ENCODE measurements at regions not wholly inside any gene's neighbourhood (a gene's known extent, or its start where the extent isn't known, plus 50 kb on each side); places are given as distances from the start of the nearest gene placed in this dataset.

DNA sequence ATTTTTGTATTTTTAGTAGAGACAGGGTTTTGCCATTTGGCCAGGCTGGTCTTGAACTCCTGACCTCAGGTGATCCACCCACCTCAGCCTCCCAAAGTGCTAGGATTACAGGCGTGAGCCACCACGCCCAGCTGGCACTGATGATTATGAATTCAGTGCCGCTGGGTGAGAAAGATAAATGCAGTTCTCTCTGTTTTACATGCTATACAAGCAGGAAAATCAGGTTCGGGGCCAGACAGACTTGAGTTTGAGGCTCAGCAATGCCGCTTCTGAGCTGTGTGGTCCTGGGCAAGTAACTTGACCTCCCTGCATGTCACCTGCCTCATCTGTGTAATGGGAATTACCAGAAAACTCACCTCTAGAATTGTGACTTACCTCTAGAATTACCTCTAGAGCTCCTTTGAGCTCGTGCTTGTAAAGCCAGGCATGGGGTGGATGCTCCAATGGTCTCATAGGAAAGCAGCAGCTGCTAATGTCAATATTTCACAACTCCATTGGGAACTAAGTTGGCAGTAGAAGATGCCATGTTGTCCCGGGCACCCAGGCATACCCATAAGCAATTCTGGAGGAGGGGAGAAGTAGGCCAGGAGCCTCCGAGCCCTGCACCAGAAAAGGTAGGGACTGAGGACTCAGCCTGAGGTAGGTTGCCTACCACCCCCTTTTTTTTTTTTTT, 119.8 kb upstream of the SLC25A33 start:
- no peak for DNase-seq (ENCODE audit: low read depth)

- no peak for DNase-seq (ENCODE audit: low read depth)
Observed at GRCh38 chr1:9420835-9421532, 118.3 kb upstream of the SLC25A33 start.

- DNase-seq (ENCODE audit: low read depth), result no peak
Observed at GRCh38 chr1:9421533-9421873, 117.8 kb upstream of the SLC25A33 start.

DNA sequence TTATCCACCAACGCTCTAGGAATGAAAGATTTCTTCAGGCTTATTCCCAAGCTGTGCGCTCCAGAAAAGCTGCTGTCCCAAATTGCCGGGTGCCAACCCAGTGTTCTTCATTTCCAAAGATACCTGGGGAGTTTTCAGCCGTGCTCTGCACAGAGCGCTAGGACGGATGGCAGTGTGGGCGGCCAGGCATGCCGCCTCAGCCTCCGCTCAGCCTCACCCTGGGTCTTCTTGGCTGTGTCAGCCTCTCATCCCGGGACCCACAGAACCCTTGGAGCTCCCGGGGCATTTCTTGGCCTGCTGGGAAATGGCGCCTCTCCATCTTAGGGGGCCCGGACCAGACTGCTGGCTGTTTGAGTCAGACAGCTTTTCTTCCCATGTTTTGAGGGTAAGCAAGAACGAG, 116.9 kb upstream of the SLC25A33 start:
- no peak for DNase-seq (ENCODE audit: low read depth)

DNA sequence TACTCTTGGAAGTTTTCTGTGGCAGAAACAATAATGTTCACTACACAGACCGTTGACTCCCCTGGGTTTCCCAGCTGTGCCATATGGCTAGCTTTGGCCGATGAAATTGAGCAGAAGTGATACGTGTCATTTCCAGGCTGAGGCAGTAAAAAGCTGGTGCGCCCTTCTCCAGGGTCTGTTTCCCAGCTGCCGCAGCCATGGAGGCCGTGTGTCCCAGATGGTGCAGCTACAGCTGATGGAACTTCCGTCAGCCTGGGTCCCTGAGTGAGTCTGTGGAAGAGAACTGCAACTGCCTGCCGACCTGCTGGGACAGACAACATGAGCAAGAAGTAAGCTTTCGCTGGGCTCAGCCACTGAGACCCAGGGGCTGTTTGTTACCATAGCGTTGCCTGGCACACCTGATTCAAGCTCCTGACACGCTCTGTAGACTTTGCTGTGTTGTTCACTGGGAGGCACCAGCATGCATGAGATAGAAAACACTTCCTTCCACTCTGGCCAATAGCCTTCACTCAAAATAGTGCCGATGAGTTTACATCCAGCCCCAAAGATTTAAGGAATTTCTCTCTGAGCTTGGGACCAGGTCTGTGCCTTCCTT, 116.3 kb upstream of the SLC25A33 start:
- no peak for DNase-seq (ENCODE audit: low read depth)

DNA sequence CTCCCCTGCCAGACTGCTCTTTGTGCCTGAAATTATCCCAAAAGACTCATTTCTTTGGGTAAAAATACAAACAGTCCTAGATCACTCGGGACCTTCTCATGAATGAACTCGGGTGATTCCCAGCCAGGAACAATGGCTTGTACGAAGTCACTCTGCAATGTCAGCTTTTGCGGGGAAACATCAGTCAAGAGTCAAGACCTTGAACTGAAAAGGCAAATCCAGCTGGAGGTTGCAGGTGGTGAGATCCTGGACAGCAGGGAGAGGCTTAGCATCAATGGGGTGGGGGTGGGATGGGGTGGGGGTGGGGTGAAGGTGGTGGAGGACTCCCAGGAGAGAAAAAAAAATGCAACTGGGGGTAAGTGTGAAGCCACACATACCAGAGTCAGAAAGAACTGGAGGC, 115.0 kb upstream of the SLC25A33 start:
- no peak for DNase-seq (ENCODE audit: low read depth)

- no peak for DNase-seq (ENCODE audit: low read depth)
Observed at GRCh38 chr1:9425859-9426258, 113.4 kb upstream of the SLC25A33 start.

DNA sequence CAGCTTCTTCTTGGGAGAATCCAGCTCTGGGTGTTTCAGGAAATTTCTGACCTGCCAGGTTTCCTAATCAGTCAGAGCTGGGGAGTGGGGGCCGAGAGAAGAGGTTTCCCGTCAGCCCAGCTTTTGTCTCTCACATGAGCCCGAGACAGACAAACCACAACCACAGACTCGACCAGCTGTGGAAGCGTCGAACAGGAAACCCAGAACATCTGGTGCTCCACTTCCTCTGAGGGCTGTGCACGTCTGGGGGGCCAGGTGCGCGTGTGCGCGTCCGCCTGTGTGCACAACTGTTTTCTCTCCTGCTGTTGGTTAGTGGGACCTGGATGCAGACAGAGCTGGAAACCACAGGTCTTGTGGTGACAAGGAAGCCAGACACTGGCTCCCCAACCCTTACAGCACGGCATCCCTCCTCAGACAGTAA, 113.0 kb upstream of the SLC25A33 start:
- no peak for DNase-seq (ENCODE audit: low read depth)

- DNase-seq (ENCODE audit: low read depth), result no peak
Observed at GRCh38 chr1:9427388-9427787, 111.9 kb upstream of the SLC25A33 start.

GRCh38 chr1:9428601-9429341, 110.5 kb upstream of the SLC25A33 start:
- DNase-seq (ENCODE audit: low read depth), result peak; percentile 99

DNA sequence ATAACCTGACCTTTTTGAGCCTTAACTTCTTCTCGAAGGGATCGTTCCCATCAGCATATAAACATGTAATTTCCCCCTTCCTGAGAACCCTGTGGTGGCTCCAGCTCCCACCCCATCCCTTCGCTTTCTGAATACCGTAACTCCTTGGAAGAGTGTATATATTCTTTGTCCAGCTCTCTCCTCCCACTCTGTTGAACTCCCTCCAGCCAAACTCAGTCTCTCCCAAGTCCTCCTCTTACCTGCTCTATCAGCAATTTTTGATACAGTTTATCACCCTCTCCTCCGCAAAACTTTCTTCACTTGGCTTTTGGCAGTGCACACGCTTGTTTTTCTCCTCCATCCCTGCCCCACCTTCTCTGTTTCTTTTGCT, 109.9 kb upstream of the SLC25A33 start:
- no peak for DNase-seq (ENCODE audit: low read depth)

- no peak for DNase-seq (ENCODE audit: low read depth)
Observed at GRCh38 chr1:9434247-9435152, 104.8 kb upstream of the SLC25A33 start.

- DNase-seq (ENCODE audit: low read depth), result no peak
Observed at GRCh38 chr1:9435153-9435636, 104.1 kb upstream of the SLC25A33 start.

- DNase-seq (ENCODE audit: low read depth), result no peak
Observed at GRCh38 chr1:9435854-9436640, 103.2 kb upstream of the SLC25A33 start.

DNA sequence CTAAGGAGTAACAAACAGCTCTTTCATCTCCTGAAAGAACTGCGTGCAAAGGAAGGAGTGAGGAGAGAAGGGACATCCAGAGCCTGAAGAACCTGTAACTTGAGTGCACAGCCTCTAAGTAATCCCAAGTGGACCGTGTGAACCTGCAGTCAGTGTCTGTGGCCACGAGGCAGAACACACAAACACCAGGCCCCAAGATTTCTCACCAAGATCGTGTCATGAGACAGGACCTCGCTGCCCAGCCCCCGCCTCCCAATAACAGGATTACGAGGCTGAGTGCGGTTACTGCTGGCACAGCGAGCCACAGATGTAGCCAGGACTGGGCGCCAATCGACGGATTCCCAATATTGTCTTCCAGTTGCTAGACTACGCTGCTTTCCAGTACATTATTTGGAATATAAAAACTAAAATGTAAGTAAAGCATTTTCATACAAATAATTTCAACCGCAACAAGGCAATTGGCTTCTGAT, 101.3 kb upstream of the SLC25A33 start:
- DNase-seq (ENCODE audit: low read depth), result no peak

- DNase-seq (ENCODE audit: low read depth), result no peak
Observed at GRCh38 chr1:9438431-9439073, 100.7 kb upstream of the SLC25A33 start.

DNA sequence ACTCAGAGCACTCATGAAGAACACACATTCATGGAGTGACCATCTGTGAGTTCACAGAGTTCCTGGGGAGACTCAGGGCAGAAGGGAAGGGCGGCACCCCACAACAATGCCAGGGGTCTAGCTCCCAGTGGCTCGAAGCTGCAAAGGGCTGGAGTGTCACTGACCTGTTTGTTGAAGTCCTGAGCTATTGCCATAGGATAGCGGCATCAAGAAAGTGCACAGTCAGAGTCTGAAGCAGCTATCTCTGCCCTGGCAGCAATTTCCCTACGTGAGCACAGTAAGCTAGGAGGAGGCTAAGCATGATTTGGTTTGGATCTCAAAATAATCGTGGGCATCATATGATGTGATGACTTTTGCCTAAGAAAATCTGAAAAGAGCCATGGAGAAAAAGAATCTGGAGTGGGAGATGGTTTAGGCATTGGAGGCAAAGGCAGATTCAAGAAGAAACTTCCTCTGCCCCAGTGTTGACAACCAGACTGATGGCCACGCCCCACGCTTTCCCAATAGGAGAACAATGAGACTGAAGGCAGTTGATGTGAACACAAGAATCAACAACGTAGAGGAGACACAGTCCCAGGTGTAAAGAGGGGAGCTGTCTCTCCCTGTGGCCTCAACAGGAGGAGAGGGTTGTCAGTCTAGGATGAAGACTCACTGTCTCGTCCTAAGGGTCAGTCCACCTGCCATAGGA, 100.0 kb upstream of the SLC25A33 start:
- DNase-seq (ENCODE audit: low read depth), result no peak

GRCh38 chr1:9440261-9440660, 99.0 kb upstream of the SLC25A33 start:
- no peak for DNase-seq (ENCODE audit: low read depth)

- DNase-seq (ENCODE audit: low read depth), result no peak
Observed at GRCh38 chr1:9440763-9441194, 98.5 kb upstream of the SLC25A33 start.

Data from HS-27A (cell line).